ENCODE measurements at regions not wholly inside any gene's neighbourhood (a gene's known extent, or its start where the extent isn't known, plus 50 kb on each side); places are given as distances from the start of the nearest gene placed in this dataset.
A peak's percentile ranks its signal among the peaks of the same experiment; 100 is the strongest.

DNA sequence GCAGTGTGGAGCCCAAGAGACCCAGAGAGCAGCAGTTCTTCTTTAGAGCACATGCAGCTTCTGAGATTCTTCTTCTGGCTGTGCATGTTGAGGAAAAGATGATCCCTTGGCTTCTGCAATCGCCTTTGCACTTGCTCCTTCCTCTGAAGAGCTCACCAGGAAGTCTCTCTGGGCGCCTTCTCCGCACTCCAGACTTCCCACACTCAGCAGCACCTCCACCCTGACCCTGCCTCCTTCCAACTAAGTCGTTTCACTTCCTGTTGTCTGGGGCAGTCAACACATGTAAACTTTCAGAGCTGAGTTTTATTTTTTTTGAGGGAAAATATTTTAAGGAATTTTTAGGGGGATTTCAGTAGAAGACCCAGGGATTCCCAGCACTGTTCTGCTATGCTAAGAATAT lies 73.4 kb upstream of the F3 start:
- DNase-seq: no peak

DNA sequence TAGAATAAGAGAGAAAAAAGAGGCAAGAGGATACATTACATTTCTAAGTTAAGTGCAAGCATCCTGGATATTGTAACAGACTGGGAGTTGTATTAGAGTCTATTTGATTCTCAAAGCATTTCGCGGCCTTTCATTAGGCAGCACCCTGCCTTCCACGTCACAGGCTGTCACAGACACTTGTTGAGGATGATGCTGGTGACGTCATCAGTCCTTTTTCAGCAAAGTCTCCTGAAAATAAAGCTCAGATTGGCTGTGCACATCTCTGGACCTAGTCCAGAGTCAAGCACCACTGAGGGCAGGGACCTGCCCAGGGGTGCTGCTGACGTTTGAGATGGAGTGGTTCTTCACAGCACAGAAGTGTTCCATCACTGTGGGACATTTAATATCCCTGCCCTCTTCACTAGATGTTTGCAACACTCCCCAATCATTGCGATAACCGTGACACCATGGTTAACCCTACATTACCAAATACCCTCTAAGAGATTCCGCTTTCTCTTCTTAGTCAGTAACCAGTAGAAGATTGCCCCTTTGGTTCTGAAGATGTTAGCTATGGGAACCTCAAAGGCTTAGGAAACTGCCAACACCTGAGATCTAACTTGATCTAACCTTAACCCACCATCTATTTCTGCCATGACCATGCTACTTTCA lies 72.7 kb upstream of the F3 start:
- no peak for DNase-seq

DNA sequence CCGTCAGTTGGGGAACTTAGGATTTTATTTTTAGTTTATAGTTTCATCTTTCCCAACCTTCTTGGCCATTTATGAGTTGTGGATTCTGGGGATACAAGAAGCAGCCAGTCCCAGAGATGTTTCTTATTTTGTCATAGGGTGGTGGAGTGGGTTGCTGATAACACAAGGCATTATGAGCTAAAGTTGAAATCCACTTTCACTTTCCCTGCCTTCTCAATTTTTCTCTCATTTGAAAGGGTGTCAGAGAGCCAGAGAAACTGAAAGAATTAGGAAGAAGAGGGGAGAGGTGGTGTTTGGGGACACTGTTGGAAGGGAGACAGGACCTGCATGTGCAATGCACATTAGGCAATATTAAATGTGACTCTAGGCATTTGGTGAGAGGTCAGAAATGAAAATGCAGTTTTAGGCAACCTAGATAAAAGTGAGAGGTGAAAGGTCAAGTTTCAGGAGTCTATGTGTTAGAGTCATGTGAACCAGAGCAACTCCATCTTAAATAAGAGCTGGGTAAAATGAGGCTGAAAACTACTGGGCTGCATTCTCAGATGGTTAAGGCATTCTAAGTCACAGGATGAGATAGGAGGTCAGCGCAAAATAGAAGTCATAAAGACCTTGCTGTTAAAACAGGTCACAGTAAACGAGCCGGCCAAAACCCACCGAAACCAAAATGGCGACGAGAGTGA lies 71.1 kb upstream of the F3 start:
- DNase-seq: no peak

DNA sequence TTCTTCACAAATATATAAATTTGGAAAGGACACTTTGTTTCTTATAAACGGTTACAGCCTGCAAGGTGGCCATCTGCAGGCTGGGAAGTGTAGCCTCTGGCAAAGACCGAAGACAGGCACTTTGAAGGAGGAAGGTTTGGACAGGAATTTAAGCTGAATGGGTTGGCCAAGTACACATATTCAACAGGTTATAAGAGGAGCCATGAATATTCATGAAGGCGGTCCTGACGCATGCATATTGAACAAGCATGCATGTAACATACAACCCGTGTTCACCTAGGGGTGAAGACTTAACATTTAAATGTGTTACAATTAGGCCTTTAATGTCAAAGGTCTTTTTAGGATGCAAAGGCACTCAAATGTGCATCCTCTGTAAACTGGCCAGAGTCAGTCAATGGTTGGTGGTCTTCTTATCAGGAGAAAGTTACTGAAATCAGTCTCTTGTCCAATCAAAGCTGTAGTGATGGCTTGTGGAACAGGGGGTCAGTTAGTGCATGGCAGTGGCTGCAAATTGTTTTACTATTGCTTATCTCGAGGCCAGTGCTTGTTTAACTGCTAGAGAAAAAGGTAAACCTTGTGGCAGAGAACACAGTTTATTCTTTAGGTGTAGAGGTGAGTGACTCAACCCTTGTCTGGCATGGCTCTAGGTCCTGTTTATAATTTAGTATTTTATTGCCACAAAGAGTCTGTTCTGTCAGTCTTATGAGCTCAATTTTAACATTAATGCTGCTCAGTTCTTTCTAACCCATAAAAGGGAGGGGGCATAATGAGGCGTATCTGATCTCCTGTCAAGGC lies 70.3 kb upstream of the F3 start:
- DNase-seq: peak in 1 of 2 experiments; percentile 8

DNA sequence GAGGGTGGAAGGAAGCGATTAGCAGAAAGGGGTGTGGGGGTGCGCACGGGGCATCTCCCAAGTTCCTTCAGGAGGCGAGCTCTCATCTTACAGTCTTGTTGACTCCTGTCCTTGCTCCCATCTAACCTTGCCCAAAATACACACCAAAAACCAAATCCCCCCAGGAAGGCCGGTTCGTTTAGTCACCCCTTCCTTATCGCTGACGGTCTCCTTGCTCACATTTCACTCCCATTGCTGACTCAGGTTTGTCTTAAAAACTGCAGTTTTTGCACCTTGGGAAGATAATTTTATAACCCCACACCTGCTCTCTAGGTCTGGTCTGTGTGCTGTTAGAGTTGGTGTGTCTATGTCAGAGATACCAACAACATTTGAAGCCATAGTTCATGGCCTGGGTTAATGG lies 68.1 kb upstream of the F3 start:
- no peak for DNase-seq

DNA sequence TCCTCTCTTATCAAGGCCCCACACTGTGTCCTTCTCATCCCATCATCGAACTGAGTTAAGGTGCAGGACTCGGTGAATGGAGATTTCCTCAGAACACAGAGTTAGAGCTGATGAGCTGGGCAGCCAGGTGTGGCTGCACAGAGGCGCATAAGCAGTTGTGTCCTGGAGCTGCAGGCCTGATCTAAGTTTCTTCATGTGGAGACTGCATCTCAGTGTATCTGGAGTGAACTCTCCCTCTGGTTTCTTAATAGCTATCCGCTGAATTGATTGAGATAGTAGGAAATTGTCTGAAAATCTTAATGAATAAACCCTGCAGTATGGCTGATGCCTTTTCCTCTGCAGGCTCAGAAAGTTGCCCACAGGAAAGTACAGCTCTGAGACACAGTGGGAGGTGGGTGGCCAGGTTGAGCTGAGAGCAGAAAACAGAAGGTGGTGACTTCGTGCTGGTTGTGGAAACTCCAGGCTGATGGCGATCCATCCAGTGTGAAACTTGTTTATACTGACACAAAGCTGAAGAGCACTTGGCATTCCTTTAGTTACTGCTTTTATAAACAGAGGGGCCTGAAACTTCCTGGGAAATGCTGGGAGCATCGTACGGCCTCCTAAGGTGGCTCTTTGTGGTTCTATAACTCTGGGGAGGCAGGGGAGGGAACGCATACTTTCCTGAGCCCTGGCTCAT lies 67.4 kb upstream of the F3 start:
- DNase-seq: no peak

DNA sequence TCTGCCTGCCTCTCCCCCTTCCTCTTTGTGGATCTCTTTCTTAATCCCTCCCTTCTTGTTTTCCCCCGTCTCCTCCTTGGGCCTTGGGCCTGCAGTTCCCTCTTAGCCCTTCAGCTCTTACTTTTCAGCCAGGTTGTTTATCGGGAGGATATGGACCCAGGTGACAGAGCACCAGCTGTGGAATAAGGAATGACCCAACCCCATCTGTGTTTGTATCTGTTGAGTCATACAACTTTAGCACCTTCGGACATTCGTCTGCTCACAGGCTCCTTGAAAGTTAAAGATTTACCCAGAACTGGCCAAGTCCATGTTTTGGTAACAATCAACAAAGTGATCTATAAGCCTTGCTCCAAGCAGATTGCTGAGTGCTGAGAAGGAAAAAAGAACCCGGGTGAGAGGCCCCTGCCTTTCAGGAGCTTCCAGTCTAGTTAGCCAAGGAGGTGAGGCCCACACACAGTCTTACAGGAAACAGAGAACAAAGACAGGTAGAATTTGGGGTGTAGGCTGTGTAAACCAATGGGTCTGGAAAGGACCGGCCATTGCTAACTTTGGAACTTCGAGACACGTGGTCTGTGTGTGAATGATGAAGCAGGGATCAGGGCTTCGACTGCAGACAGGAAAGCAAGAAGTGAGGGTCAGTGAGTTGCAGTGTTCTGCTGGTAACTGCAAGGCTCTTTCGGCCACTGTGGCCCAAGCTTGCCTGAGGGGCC lies 66.7 kb upstream of the F3 start:
- DNase-seq: no peak

DNA sequence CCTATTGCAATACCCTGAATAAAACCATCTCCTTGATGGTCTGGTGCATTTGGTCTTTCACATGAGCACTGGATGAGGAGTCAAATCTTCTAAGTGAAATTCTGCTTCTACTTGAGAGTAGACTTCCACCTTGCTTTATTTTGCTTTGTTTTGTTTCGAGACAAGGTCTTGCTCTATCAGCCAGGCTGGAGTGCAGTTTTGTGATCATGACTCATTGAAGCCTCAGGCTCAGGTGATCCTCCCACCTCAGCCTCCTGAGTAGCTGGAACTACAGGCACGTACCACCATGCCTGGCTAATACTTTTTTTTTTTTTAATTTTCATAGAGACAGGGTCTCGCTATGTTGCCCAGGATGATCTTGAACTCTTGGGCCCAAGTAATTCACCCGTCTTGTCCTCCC lies 65.8 kb upstream of the F3 start:
- no peak for DNase-seq

DNA sequence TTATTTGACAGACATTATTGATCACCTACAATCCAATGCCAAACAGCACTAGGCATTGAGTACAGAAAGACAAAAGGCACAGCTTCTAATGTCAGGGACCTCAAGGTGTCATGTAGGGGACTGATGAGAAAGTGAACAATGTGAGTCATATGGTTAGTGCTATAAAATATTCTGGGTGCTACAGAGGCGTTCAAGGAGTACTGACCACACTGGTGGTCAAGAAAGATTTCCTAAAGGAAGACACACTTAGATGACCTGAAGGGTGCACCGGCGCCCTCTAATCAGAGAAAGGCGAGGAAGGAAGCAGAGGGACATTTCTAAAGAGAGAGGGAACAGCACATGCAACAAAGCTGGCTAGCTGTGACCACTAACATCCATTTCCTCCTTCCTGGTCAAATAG lies 64.9 kb upstream of the F3 start:
- DNase-seq: no peak

DNA sequence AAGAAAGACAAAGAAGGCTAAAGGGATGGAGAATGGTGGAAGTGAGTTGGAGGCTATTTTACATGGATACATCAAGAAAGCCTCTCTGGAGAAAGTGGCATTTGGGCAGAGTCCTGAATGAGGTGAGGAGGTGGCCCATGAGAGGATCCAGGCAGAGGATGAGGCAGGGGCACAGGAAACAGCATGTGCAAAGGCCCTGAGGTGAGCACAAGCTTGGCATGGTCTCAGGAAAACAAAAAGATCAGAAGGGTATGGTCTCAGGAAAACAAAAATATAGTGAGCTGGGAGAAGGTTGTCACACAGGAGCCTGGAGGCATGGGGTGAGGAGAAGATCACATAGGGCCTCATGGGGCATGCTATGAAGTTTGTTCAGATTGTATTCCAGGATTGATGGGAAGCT lies 62.1 kb upstream of the F3 start:
- no peak for DNase-seq

DNA sequence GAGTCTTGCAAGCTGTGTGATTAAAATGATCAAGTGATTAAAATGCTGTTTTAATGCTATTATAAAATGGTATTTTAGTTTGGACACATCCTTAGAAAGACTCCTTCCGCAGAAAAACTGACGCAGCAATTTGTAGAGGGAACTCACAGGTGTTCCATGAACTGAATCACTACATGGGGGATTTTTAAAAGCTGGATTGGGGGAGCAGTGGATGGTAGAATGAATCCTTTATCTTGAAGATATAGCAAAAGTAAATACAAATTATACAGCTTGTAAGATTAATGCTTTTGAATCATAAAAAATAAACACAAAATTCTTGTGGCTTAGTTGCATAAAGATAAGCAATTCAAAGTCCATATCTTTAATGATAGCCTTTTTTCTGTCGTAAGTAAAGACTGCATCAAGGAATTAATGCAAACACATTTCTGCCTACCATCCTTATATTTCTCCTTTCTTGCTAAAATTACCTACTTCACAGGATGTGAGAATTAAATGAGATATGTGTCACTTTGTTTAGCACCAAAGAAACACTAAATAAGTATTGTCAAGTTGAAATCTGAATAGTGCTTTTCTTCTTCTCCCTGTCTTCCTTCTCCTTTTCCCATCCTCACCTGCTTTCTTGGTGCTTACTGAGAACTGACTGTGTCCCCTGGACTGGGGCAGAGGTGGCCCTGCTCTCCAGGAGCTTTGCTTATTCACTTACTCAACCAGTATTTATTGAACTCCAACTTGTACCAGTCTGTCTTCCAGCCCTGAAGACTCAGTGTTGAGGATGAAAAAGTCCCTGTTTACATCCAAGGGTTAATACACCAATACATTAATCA lies 61.5 kb upstream of the F3 start:
- DNase-seq: no peak

DNA sequence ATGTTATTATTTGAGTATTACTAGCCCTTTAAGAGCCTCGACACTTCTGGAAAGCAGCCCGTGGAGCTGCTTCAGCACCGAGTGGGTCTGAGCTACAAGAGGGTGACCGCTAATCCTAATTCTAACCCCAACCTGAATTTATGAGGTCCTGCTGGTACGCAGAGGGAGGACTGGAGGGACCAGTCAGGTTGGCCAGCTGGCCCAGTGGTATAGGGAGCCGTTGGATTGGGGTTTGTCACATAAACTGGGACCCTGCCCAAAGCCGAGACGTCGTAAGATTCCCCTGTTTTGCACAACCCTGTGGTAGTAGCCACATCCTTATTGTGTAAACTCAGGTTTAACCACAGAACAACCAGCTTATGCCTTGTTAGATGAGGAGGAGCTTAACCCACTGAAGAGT lies 60.8 kb upstream of the F3 start:
- DNase-seq: no peak

DNA sequence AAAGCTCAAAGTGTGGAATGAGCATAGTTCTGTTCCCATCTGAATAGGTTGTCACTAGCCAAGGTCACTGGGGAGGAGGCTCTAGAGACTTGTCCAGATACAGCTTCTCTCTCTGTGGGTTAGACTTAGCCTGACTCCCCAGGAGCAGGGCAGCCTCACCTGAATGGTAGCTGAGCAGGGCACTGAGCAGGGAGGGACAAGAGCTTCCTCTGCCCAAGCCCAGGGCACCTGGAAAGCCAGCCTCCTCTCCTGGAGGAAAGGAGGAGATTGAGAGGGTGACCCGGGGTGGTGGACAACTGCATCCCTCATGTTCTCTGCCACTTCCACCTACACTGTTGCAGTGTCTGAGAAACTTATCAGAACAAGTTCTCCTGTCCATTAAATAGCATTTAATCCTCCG lies 59.0 kb upstream of the F3 start:
- DNase-seq: no peak

DNA sequence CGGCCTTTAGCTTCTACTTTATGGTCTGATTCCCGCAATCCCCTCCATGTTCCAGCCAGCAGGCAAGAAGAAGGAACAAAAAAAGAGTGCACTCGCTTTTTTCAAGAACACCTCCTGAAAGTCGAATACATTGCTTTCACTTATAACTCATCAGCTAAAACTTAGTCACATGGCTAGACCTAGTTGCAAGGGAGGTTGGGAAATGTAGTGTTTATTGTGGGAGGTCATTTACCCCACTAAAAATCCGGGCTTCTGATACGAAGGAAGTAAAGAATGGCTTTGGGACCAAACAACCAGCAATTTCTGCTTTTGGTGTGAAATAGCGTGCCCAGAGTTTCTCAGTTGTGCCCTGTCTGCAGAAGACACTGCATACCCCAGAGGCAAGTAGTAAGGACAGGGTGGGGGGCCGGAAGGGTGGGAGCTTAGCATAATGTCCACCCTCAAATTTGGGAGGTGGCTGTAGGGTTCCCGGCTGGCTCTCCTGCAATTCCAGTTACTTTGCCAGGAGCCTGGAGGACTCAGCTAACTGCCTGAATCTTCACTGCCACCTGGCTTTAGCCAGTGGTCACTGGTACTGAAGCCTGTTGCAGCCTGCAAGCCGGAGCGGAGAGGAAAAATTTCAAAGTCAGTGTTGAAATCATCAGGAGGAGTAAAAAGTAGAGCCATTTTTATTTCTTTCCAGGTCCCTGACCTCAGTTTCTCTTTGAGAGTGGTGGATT lies 57.7 kb upstream of the F3 start:
- DNase-seq: no peak

DNA sequence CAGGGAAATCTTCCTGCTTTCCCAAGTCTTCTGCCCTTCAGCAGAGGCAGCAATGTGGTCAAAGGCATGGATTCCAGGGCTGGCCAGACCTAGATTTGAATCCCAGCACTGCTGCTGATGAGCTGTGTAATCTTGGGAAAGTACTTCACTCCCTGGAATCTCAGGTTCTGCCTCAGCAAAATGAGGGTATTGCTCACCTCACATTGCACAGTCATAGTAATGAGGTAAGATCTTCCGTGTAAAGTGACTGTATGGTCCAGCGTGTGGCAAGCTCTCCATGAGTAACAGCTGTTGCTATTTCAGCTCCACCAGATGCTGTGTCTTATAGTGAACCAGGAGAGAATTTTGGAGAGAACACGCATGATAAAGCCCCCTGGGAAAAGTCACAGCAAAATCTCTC lies 56.1 kb upstream of the F3 start:
- DNase-seq: no peak

DNA sequence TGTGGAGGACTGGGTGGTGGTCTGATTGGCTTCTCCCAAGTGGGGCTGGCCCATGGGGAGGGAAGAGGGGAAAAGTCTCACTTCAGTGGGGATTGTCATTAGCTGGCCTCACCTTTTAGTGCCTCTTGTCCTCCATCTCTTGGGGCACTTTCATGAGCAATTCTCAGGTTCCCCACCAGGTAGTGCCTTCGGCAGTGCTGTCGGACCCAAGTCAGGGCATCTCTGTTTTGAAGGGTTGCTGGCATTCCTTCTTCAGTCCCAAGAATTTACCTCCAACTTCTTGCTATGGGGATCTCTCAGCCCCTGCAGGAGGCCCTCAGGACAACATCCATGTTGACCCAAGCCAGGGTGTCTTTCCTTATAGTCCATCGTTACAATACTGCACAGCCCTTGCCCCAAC lies 54.7 kb upstream of the F3 start:
- DNase-seq: no peak

DNA sequence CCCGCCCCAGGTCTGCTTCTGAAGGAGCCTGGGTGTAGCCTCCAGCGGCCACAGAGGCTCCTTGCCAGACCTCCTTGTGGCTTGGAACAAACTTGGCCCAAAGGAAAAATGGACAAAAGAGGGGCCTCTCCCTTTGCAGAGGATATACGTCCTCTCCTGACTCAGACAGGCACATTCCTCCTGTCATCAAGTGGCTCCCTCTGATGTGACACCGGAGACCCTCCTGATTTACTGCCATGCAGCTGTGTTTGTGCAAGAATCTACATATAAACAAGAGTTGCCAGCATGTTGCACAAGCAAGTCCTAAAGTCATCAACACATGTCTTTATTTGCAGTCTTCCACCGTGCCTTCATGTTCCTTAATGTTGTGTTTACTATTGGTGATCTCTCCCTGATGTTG lies 54.1 kb upstream of the F3 start:
- no peak for DNase-seq

DNA sequence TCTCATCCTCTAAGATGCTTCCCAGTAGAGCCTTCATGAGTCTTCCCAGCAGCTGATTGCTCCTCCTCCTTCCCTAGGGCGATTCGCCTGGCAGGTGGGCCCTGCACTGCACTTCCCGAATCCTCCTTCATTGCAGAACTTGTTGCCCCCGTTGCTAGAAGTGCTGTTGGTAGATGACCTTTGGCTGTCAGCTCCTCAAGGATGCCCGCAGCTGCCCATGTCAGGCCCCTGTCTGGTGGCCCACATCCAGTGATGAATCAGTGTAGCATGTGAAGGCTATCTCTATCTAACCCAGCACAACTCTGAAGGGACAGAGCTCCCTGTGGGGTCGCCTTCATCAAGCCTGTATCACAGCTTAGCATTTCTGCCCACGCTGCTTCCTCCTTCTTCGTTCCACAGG lies 52.1 kb upstream of the F3 start:
- DNase-seq: no peak

DNA sequence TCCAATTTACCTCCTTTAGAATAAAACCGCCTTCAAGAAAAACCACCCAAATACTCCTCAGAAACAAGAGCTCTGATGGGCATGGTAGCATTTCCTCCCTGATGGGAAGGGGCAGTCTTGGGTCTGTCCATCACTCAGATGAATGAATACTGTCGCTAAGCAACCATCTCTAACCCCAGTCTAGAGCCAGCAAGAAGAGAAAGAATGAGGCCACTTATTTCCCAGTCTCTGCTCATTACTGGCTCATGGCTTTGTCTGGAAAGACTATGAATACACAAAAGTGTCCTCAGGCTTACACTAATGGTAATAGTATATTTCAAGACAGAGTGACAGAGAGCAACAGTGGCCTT lies 51.0 kb upstream of the F3 start:
- no peak for DNase-seq

DNA sequence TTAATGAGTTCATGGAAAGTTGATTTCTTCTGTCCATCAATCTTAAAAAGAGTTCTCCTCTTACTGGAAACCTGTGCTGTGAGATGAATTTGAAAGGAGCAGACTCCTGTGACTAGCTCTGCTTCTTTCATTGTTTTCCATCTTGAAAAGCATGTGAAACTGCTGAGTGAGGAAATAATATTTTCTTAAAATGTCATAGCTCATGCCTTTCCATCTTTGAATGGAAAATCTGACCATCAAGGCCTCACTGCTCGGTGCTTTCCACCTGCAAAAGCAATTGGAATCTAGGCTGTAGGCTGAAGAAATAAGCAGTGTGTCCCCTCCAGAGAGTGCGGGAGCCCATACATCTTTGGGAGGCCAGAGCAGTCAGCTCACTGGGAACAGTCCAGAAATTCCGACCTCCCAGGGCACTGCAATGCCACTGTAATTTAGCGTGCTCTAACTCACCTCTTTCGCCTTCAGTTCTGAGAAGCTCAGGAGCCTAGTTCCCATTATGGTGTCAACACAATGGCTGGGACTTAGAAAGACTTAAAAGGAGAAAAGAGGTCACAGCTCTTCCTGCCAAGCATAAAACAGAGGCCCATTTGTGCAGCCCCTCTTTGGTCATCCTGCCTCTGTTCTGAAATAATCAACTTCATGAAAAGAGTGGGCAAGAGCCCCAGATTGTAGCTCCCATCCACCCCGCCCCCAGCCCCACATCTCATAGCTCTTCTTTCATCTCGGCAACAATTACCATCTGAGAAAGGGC lies 50.4 kb upstream of the F3 start:
- no peak for DNase-seq
